ENCODE measurements at regions not wholly inside any gene's neighbourhood (a gene's known extent, or its start where the extent isn't known, plus 50 kb on each side); places are given as distances from the start of the nearest gene placed in this dataset.

- DNase-seq: peak; percentile 16
Measured at GRCh38 chr3:43995547-43996378, 245.9 kb upstream of the TOPAZ1 start.

DNA sequence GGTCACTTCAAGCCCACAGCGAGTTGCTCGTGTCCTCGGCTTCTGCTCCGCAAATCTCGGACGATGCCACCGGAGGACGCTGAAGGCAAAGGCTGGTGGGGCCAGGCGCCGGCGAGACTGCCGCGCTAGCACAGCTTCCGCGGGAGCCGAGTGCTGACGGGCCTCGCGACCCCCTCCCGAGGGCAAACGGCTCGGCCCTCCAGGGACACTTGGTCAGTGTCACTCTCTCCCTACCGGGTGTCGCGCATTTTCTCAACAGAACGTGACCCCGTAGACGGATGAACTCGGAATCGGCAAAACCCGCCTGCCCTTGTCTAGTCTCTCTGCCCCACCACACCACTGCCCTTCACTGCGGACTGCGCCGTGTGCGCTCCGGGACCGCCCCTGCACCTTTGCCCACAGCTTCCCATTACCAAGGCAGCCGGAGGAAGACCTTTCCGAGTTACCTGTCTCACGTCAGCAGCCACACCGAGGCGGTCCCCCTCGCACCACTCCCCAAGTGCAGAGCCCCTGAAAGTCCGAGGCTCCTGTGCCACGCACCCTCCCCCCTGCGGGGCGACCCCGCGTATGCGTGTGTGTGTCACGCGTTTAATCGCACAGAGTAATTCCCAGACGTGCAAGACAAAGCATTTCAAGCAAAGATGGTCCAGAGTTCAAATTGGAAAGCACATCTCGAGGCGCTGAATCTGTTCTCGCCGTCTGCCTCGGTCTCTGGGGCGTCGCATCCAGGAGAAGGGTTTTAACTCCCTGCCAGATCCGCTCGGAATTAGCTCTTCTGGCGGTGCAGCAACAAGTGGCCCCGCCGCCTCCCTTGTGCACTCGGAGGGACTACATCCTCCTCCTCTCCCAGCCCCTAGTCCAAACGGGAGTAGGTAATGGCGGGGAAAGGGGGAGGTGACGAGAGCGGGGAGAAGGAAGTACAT lies 245.0 kb upstream of the TOPAZ1 start:
- DNase-seq: peak; percentile 19

- DNase-seq: no peak
Measured at GRCh38 chr3:43997316-43997715, 244.4 kb upstream of the TOPAZ1 start.

DNA sequence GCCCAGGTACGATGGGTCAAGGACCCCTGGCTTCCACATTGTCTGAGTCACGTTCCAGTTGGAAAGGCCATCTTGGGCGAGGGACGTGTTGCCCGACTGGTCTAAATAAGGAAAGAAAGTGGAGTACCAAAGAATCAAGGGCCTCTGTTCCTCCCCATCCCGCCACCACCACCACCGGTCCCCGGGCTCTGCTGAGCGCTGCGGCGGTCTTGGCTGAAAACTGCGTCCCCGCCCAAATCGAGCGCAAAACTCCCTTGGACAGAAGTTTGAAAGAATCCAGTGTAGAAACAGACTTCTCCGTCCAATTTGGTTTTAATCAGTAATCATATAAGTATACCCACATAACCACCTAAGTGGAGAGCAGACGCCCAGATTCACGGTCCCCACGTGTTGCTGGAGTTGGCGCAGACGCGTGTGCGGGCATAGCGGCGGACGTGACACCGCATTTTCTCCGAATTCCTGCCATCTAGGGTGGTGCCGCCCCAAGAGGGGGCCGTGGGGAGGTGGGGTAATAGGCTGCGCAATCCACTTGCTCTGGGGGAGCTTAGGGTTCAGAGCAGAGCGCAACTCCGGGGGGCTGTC lies 243.8 kb upstream of the TOPAZ1 start:
- DNase-seq: no peak

- no peak for DNase-seq
Measured at GRCh38 chr3:43998370-43998835, 243.3 kb upstream of the TOPAZ1 start.

- DNase-seq: no peak
Measured at GRCh38 chr3:43998836-43999727, 242.6 kb upstream of the TOPAZ1 start.

DNA sequence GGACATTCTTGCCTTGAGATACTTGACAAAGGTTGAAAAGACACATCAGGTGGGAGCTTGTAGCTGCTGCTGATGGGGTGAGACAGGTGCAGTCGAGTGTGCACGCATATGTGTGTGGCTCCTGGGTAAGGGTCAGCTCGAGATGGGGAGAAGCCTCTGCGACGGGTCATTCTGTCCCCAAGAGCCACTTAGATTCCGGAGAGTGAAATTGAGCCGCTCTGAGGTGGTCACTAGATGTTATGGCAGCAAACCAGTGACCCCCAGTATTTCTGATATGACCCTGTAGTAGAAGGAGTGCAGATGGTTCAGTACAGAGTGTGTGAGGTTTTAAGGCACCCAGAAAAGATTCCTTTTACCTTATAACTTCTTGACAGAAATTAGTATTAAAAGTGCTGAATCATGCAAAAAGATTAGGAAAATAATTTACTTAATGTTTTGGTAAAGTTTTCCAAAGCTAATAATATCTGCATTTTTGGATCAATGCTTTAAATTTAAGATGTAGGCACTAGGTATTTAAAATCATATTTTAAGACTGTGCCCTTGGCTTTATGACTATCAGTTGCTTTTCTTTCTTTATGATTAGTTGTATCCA lies 241.9 kb upstream of the TOPAZ1 start:
- DNase-seq: no peak

DNA sequence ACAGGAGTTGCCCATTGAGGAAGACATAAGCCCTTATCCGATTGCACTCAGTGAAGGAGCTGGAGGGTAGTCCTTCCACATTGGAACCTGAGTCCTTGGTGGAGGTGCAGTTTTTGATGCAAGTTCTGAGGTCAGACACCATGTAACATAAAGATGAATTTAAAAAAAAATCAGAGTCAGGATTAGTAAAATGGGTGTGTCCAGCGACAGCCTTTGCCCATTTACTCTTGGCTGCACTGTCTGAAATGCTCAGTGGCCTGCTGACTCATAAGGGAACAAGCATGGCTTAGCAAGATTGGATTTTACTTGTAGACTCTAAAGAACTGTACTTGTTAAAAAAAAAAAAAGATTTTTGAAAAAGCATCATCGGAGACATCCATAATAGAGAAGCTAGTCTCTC lies 241.1 kb upstream of the TOPAZ1 start:
- DNase-seq: no peak

DNA sequence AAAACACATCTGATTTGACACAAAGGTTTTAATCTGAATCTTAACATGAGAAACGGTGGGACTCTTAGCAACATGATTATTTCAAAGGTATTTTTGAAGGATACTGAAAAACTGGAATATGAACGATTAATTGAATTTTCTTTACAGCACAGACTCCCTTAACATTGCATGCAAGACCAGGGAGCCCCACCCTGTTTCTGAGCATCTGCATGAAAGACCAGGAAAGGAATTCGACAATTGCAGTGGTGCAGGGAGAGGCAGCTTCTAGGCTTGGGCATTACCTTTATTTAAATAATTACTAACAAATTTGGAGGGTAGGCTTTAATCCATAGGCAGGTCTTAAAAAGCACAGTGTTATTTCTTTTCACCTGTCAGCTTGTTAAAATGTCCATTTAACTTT lies 240.6 kb upstream of the TOPAZ1 start:
- DNase-seq: no peak

GRCh38 chr3:44003801-44004200 lies 237.9 kb upstream of the TOPAZ1 start:
- no peak for DNase-seq

DNA sequence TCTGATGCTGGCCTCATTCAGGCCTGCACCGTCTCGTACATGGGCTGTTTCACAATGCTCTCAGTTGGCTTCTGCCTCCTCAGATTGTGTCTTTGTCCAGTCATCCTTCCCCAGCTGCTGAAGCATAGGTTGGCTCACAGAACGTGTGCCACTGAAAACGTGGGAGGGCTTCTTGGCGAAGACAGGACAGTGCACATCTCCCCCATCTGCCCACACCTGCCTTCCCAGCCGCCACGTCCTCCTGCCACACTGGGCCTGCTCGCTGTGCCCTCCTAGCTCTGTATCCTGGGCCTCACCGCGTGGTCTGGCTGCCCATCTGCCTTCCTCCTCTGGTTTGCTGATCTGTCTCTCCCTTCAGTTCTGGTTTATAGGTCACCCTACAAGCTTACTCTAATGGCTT lies 230.0 kb upstream of the TOPAZ1 start:
- no peak for DNase-seq

- DNase-seq: no peak
Measured at GRCh38 chr3:44012160-44012899, 229.4 kb upstream of the TOPAZ1 start.

DNA sequence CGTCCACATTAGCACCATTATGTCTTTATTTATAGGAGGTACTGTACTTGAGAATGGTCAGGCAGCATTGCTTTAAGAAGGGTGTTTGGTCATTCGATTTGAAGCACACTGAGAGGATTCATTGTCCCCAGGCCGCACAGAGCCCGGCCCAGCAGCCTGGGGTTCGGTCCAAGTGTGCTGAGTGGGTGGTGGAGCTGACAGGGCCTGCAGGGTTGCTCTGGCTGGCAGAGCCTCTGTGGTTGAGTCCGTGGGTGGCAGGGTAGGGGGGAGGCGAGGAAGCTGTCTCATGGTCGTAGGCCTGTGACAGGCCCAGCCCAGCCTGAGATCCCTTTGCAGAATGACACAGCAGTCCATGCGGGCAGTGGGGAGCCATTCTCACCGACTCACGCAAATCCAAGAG lies 227.7 kb upstream of the TOPAZ1 start:
- DNase-seq: no peak

- DNase-seq: no peak
Measured at GRCh38 chr3:44015170-44015569, 226.5 kb upstream of the TOPAZ1 start.

DNA sequence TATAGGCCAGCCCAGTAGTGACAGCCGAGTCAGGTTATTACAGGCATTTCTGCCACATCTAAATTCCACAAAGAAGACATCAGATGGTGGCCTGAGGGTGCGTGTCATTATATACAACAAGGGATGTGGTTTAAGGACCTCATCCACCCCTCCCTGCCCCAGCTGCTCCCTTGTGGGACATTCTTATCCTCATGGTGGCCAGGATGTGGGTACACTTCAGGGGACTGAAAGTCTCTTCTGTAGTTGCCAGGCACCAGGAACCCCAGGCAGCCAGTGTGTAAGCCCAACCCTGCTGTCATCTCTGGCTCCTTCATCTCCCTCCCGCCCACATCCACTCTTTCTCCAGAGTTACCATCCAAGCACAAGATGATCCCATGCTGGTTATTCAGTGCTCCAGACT lies 224.9 kb upstream of the TOPAZ1 start:
- no peak for DNase-seq

GRCh38 chr3:44018926-44019325 lies 222.8 kb upstream of the TOPAZ1 start:
- no peak for DNase-seq

- DNase-seq: no peak
Measured at GRCh38 chr3:44019736-44020135, 221.9 kb upstream of the TOPAZ1 start.

DNA sequence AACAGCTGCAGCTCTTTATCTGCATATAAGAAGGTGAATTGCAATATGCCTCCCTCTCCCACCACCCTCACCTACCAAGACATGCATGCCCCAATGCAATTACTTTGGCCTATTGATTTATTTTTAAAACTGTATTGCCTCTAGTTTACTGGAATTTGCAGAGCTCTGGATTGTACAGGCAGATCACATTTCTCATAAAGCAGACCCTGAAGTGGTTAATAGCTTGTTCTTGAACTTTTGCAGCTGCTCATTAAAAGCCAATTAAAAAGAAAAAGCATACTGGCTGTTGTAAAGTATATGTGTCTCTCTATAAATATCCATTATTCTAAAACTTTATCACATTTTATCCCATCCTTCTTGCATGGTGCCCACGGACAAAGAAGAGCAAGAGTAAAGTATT lies 221.5 kb upstream of the TOPAZ1 start:
- DNase-seq: no peak

- DNase-seq: no peak
Measured at GRCh38 chr3:44021651-44022594, 219.8 kb upstream of the TOPAZ1 start.

GRCh38 chr3:44023961-44024593 lies 217.6 kb upstream of the TOPAZ1 start:
- no peak for DNase-seq

All from activated naive CD4-positive, alpha-beta T cell treated with anti-CD3 and anti-CD28 coated beads, Interleukin-2, amount 50 U/mL, for 16 hours (primary cell).